Activated CD8-positive, alpha-beta memory T cell treated with anti-CD3 and anti-CD28 coated beads for 36 hours (primary cell): ENCODE measurements at regions not wholly inside any gene's neighbourhood (a gene's known extent, or its start where the extent isn't known, plus 50 kb on each side); places are given as distances from the start of the nearest gene placed in this dataset.
"Not testable (repeated sequence)": the region's sequence is repeated elsewhere in the genome, so short reads cannot be mapped to it uniquely, and the experiment has no call there.

Source experiments
- CTCF ChIA-PET: fragments of 350-600 bp; sonication (Branson Sonifier 250); formaldehyde crosslinking; loops from one replicate; lab custom pipeline; 2021; ENCODE audit warnings: antibody characterized with exemption; lab: Charles Lee
- POLR2A ChIA-PET: fragments of 350-600 bp; sonication (Branson Sonifier 250); formaldehyde crosslinking; loops from one replicate; lab custom pipeline; 2021; ENCODE audit warnings: antibody characterized with exemption; lab: Charles Lee

DNA sequence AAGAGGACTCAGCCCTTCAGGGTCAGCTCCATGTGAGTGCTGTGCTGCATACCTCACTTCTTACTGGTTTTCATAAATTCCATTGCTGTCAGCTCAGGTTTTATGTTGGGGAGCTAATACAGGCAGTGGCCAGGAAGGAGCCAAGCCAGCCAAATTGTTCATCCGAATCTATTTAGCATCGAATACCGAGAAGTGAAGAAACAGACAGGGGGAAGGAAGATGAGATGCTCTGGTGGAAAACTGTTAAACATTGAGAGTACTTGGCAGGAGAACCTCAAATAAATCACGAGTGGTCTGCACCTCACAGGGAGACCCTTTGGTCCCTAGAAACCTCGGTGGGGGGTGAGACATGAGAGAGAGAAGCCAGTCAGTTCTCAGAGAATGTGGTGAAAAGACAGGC is 196.0 kb upstream of the TMEM72 start:
- ChIA-PET CTCF (no interaction called here), POLR2A (no interaction called here)

DNA sequence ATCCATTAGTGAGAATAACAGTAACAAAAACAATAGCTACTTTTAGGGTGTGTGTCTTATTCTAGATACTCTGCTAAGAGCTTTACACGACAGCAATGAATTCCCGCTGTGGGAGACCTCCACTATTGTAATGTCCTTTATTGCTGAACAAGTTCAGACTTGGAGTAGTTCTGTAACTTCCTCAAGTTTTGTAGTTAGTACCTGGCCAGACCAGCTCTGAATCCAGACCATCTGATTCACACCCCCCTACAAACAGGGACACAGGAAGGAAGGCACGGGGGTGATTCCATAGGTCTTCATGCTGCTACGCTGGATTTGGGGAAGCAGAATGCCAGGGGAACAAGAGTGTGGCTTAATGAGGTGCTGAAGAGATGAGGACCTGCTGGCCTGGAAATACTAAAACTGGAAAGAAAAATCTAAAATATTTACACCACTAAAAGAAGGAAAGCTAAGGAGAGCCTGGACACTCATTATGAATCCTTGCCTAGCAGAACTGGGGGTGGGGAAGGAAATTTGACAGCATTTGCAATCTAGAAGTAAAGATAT is 194.6 kb upstream of the TMEM72 start:
- CTCF ChIA-PET, result no interaction called here
- POLR2A ChIA-PET, result no interaction called here

DNA sequence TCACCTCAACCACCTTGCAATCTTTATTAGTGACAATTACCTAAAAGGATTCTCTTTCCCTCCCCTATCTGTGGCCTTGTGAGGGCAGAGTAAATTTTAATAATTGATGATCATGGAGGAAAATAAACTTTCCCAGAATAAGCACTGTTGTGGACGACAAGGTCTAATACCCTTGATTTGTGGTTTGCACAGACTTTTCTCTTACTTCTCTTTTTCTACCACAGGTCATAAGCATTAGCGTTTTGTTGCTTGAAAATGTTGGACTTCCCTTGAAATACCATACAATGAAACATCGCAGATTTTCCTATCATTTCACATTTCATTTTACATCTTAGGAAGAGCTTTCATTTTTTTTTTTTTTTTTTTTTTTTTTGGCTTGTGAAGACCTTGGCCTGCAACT is 188.1 kb upstream of the TMEM72 start:
- POLR2A ChIA-PET, result no interaction called here
- CTCF ChIA-PET, result no interaction called here

DNA sequence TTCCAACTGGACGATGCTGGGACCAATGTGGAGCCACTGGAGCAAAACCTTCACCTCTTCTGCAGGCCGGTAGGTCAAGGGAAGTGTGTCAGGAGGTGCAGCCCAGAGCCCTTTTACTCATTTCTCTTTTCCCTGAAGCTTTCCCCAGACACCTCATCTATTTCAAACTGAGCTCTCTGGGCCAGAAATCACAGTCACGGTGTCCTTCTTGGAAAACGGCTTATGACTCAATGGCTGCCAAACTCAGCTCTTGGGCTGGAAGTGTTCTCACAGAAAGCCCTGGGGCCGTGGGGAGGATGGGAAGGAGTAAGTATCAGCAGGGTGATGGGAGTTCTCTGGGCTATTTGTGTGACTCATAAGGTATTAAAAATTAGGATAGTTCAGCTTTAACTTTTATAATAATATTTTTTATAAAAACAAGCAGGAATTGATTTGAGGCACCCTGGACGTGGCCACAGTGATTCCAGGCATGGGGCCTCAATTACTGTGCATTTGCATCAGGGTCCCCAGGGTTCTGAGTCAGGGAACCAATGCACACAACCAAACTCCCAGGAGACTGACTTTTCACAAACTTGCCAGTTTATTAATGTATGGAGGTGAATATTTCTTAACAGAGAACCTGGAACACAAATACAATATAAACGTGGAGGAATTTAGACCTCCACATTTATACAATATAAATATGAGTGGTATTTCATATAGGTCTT is 187.4 kb upstream of the TMEM72 start:
- ChIA-PET CTCF (no interaction called here), POLR2A (no interaction called here)

DNA sequence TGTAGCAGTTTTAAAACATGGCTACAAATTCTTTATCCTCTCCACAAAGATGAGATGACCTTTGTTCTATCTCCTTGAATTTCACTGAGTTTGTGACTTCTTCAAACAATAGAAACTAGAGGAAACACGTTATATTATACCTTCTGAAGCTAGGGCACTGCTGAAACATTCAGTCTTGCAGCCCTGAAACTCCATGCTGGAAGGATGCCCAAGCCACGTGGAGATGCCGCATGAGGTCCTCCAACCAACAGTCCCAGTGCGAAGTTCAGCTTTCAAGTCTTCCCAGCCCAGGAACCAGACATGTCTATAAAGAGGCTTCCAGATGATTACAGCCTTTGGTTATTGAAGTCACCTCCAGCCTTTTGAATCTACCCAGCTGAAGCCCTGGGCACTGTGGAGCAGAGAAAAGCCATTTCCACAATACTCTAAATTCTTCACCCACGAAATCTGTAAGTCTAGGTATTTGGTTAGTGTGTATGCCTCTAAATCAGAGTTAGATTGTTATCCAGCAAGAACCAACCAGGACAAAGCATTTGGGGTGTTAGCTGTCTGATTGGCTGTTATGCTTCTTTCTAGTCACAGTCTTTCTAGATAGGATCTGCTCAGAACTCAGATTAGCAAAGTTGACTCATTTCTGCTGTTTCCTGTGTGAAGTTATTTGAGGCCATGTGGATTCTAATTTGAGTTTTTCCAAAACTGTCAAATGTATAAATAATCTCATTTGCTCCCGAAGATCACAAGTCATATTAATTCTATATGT is 186.5 kb upstream of the TMEM72 start:
- POLR2A ChIA-PET, result no interaction called here
- CTCF ChIA-PET, result no interaction called here

DNA sequence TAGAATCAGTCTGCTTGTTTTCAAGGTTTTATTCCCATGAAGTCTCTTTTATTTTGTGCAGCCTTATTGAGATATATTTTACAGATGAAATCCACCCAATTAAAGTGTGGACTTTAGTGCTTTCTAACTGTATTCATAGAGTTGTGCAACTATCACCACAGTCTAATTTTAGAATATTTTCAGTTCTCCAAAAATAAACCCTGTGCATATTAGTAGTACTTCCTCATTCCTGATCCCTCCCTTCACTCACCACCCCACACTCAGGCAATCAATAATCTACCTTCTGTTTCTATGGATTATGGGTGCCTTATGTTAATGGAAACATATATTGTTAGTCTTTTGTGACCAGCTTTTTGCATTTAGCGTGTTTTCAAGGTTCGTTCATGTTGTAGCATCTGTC is 185.7 kb upstream of the TMEM72 start:
- ChIA-PET CTCF (no interaction called here), POLR2A (no interaction called here)

DNA sequence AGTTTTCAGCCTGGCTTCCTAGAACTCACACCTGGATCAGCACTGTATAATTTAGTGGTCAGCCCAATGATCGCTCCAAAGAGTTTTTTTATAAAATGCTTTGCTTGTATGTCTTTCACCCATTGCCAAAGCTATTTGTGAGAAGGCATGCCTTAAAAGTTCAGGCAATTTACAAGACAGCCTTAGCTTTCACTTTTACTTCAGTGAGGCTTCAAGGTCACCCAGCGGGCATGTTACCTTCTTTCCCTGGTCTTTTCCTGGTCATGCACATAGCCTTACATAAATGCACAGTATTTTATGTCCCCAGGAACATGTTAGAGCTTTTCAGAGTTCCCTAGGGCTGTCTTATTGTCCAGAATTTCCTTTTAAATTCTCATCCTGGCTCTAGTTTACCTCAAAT is 179.9 kb upstream of the TMEM72 start:
- ChIA-PET POLR2A (no interaction called here), CTCF (no interaction called here)

DNA sequence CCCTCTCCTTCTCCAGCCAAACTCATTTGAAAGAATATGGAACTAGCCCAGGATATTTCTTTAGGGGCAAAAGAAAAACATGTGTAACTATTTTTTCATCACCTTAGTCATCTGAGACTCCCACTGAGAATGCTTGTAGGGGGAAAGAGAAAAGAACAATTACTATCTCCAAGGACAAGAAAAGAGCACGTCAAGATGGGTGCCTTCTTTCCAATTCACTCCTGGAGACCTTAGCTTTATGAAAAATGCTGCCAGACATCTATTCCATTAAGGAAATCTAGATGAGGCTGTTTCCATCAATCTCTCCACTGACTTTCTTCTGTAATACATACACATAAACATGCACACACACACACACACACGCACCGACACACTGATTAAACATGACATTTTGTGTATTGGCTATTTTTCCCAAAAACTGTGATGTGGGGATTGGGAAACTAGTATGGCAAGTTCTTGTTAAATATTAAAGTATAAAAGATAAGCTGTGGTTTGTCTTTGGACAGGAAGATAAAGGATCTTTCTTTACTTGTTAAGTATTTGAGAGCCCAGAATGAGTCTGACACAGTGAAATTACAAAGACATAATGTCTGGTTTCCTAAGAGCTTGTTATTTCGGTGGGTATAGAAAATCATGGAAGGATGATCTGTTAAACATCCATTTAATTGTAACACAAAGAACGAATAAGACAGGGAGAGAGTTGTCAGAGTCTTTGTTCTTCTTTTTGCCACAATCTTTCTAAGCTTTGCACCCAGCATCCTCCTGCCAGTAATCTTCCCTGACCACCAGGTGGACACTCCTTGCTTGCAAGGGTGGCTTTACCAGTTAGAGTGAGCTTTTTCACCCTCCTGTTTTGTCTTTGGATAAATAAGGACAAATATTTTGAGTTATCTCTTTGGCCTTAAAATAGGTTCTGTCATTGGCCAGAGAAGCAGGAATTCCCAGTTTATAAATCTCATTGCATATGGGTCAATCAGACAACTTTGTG is 177.3 kb upstream of the TMEM72 start:
- ChIA-PET CTCF (no interaction called here), POLR2A (no interaction called here)

DNA sequence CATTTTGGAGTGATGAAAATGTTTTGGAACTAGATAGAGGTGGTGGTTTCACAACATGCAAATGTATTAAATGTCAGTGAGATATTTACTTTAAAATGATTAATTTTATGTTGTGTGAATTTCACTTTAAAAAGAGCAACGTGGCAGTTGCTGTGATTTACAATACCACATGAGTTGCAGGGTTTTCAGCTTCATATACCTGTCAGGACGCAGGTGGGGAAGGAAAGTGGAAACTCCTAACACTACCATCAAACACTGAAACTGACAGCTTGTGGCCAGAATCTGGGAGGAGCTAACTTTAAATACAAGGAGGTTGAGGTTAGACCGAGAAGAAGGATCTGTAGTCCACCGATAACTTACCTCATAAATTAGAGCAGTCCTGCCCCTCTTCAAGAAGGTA is 168.9 kb upstream of the TMEM72 start:
- POLR2A ChIA-PET, result no interaction called here
- CTCF ChIA-PET, result no interaction called here

DNA sequence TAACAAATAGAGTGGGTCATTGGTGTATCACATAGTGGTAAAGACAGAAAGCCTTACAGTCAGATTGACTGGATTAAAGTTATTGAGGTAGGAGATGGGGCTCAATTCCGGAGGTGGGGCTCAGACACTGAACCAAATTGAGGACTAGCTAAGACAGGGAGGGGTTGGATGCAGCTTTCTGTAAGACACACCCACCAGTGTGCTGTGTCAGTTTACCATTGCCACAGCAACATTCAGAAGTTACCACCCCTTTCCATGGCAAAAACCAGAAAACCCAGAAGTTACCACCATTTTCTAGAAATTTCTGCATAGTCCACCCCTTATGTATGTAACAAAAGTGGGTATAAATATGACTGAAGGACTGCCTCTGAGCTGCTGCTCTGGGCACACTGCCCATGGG is 167.6 kb upstream of the TMEM72 start:
- ChIA-PET CTCF (no interaction called here), POLR2A (no interaction called here)

DNA sequence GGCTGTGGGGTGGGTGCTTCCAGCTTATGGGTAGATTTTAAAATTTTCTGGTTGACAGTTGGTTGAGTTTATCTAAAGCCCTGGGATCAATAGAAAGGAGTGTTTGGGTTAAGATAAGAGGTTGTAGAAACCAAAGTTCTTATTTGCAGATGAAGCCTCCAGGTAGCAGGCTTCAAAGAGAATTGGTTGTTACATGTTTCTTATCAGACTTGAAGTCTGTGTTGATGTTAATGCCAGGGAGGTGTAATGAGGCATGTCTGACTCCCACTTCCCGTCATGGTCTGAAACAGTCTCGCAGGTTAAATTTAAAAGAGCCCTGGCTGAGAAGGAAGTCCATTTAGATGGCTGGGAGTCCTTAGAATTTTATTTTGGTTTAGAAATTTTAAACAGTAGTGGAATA is 165.2 kb upstream of the TMEM72 start:
- ChIA-PET POLR2A (no interaction called here), CTCF (no interaction called here)

DNA sequence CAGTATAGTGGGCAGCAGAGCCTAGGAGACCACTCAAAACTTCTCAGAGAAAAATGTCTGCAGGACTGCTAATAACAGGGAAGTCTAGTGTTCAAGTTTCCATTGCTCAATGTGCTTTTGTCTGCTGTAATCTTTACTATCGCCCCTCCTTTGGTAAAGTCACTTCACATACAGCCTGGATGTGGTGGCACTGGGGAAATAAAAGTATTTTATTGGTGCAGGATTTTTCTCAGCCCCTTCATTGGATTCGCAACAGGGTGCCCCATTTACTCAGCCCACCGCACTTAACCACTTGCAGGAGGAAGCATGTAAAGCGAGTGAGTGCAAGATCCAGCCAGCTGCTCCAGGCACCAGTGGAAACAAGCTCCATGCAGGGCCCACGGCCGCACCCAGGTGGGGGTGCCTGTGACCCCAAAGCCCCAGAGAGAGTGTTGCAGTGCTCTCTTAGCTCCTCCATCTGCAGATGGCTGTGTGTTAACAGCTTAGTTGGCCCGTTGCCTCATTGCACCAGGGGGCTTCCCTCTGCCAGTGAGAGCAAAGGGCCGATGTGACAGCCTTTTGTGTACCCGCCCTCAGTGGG is 163.5 kb upstream of the TMEM72 start:
- ChIA-PET CTCF (no interaction called here), POLR2A (no interaction called here)

DNA sequence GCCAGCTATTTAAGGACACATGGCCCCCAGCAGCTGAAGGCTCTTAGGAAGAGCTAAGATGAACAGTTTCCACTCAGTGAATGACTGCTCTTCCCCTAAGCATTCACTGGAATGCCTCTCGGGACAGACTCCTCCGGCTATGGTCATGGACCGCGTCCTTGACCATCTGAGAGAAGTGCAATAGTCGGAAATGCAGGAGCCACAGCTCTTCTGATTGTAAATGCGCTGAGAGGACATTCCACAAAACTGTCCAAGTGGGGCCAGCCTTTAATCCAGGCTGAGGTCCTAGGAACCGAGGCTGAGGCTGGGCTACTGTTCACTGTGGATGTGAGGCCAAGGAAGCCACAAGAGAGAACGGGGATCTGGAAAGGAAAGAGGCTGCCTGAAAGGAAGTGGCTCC is 162.0 kb upstream of the TMEM72 start:
- ChIA-PET POLR2A (no interaction called here), CTCF (no interaction called here)

DNA sequence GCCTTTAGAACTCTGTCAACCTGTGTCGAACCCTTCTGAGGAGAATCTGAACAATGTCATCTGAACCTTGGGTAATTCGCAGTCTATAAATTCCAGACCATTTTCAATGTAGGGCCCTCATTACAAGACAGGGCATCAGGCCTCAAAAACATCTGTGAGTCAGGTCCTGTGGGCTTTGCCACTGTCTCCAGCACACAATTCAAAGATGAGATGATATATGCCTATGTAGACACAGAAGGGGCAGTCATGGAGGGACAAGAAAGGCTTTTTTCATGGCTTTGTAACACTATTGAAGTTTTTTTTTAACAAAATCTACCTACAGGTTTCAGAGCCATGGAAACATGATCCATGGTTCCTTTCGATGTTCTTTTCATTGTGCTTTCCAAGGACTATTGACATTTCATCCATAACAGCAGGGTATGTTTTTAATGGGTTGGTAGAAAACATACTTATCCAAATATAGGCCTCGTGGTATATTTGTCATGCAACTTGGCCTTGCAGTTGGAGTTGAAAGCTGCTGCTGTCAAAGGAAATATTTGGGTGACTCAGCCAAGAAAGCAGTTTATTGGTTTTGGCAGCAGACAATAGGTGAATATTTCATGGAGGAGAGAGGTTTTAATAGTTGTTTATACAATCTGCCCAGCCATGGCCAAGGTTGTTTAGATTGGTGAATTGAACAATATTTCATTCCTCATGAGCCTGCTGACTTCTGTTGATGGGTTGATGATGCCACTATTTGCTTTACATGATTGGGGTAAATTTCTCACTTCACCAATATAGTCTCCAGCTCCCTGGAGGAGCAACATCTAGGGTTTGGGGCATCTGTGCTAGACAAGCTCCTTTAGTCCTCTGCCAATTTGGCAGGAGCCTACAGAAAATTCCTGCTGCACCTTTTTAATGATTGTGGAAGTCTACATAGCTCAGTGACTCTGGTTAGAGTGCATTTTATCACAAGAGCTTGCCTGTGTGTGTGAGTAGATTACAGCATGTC is 158.4 kb upstream of the TMEM72 start:
- CTCF ChIA-PET, result no interaction called here
- POLR2A ChIA-PET, result no interaction called here

DNA sequence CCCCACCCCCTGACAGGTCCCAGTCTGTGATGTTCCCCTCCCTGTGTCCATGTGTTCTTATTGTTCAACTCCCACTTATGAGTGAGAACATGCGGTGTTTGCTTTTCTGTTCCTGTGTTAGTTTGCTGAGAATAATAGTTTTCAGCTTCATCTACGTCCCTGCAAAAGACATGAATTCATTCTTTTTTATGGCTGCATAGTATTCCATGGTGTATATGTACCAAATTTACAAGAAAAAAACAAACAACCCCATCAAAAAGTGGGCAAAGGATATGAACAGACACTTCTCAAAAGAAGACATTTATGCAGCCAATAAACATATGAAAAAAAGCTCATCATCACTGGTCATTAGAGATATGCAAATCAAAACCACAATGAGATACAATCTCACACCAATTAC is 156.8 kb upstream of the TMEM72 start:
- POLR2A ChIA-PET, CTCF ChIA-PET: not testable (repeated sequence)

DNA sequence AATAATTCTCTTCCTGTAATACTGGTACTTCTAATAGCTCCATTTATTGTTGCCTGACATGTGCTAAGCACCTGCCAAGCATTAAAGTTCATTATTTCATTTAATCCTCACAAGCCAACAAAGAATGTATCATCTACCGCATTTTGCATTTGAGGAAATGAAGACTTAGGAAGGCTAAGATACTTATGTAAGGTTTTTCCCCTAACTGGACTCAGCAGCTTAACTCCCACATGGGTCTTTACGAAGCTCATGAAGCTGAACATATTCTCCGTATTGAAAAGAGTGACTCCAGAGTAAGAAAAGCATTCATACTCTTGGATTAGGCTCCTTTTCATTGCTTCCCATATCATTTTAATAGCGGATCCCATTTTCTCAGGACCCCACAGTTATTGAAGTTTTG is 155.7 kb upstream of the TMEM72 start:
- CTCF ChIA-PET, result no interaction called here
- POLR2A ChIA-PET, result no interaction called here

DNA sequence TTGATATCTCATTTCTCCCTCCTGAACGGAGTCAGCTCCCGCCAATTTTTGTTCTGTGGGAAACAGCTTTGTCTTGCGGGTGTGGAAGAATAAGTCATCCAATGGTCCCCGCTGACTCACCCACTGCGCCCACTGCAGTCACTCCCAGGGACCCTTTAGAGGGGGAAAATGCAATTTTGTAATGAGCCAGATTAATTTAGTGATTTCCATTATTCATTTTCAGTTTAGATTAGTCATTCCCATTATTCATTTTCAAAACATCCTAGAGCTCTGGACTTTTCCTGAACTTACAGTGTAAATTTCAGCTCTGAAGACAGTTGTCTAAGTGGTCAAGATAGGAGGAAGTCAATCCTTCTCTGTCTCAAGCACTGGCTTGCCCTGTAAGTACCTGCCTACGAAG is 154.9 kb upstream of the TMEM72 start:
- ChIA-PET POLR2A (no interaction called here), CTCF (no interaction called here)

DNA sequence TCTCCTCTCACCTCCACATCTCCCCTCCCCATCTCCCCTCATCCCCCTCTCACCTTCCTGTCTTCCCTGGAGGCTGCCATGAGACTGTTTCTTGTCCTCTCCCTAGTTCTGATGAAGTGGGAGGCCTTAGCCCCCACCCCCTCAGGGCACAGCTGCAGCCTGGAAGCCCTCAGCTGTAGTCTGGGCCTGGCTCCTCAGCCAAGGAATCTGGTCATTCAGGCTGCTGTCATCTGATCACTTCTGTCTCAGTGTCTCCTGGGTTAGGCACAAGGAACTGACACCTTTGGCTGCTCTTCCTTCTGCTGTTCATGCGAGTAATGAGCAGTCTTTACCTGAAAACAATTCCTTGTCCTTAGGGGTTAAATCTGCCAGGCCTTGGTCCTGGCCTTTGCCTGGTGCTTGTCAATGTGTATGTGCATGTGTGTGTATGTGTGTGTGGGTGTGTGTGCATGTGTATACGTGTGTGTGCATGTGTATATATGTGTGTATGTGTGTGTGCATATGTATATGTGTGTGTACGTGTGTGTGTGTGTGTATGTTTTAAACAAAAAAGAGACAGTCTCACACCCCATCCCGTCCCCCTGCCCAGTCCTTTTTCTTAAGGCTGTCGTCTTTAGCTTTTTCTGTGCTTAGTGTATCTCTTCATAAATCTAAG is 153.5 kb upstream of the TMEM72 start:
- ChIA-PET POLR2A (no interaction called here), CTCF (no interaction called here)
